ENCODE measurements at regions not wholly inside any gene's neighbourhood (a gene's known extent, or its start where the extent isn't known, plus 50 kb on each side); places are given as distances from the start of the nearest gene placed in this dataset.
"Not testable (repeated sequence)": the region's sequence is repeated elsewhere in the genome, so short reads cannot be mapped to it uniquely, and the experiment has no call there.

DNA sequence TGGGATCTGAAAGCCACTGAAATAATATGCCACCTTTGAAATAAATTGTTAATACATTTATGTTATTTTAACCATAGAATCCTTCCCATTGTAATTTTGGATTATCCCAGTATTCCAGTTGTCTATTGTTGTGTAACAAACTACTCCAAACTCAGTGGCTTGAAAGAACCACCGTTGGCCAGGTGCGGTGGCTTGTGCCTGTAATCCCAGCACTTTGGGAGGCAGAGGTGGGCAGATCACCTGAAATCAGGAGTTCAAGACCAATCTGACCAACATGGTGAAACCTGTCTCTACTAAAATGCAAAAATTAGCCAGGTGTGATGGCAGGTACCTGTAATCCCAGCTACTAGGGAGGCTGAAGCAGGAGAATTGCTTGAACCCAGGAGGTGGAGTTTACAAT, 217.6 kb downstream of the IRX2 start:
- CTCF ChIA-PET; H3K36me3 Mint-ChIP-seq (ENCODE audit: low read depth); H3K4me1 Mint-ChIP-seq (ENCODE audit: low read depth); ATAC-seq; H3K27me3 Mint-ChIP-seq (ENCODE audit: low read depth); DNase-seq; H3K27ac Mint-ChIP-seq; H3K4me3 Mint-ChIP-seq; H3K9me3 Mint-ChIP-seq (ENCODE audit: insufficient read depth); POLR2A ChIA-PET: not testable (repeated sequence)

DNA sequence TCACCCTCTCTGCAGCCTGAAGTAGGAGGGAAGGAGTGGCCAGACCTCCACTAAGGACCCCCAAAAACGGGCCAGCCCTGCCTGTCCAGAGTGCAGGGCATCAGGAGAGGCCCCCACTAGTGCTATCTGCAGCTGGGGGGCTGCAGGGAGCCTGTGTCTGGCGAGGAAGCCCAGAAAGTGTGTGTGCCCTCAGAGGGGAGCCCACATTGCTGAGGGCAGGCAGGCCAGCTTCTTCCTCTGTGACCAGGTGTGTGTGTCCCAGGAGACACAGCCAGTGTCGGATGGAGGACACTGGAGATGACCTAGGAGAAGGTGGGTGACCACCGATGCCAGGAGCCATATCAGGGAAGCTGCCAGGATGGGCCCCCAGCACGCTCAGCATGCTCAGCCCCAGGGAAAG, 218.7 kb downstream of the IRX2 start:
- no peaks in the 10 kb centered on the region for H3K4me1 Mint-ChIP-seq (ENCODE audit: low read depth)
- H3K27me3 Mint-ChIP-seq (ENCODE audit: low read depth): peaks cover 2% of the 10 kb centered on the region
- no peak for ATAC-seq
- no peak for DNase-seq
- H3K36me3 Mint-ChIP-seq (ENCODE audit: low read depth): no peaks in the 10 kb centered on the region
- ChIA-PET POLR2A (no interaction called here), CTCF (no interaction called here)
- H3K4me3 Mint-ChIP-seq: no peak overlapping the region
- H3K27ac Mint-ChIP-seq: no peak overlapping the region
- H3K9me3 Mint-ChIP-seq (ENCODE audit: insufficient read depth): no peaks in the 10 kb centered on the region

DNA sequence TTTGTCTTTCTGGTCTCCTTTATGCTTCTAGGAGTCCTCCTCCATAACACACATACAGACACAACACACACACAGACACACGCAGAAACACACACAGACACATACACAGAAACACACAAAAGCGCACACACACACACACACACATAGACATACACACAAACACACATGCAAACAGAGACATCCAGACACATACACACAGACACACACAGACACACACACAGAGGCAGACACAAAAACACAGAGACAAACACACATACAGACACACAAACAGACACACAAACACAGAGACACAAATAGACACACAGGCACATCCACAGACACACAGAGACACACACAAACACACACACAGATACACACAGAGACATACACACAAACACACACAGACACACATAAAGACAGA, 220.2 kb downstream of the IRX2 start:
- H3K36me3 Mint-ChIP-seq (ENCODE audit: low read depth): no peaks in the 10 kb centered on the region
- ChIA-PET CTCF (no interaction called here), POLR2A (no interaction called here)
- no peaks in the 10 kb centered on the region for H3K9me3 Mint-ChIP-seq (ENCODE audit: insufficient read depth)
- DNase-seq: no peak
- H3K27me3 Mint-ChIP-seq (ENCODE audit: low read depth): no peaks in the 10 kb centered on the region
- no peak for ATAC-seq
- H3K27ac Mint-ChIP-seq: no peak overlapping the region
- H3K4me3 Mint-ChIP-seq: no peak overlapping the region
- no peaks in the 10 kb centered on the region for H3K4me1 Mint-ChIP-seq (ENCODE audit: low read depth)

DNA sequence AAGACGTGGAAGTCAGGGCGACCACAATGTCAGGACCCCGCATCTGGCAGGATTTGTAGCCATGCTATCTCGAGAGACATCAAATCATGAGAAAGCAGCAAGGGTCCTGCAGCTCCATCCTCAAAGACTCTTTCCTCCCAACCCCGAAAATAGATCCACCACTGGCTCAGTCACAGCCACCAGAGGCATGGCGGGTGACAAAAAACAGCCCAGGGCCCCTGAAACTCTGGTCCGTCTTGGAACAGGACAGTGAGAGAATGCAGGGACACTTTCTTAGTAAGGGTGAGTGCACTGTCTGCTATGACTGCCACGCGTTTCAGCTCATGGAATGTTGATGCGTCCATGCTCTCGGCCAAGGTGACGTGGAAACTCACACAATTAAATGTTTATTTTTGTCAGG, 220.9 kb downstream of the IRX2 start:
- no peak for ATAC-seq
- ChIA-PET POLR2A (no interaction called here), CTCF (no interaction called here)
- Mint-ChIP-seq H3K9me3 (ENCODE audit: insufficient read depth) (no peaks in the 10 kb centered on the region), H3K36me3 (ENCODE audit: low read depth) (no peaks in the 10 kb centered on the region), H3K27me3 (ENCODE audit: low read depth) (no peaks in the 10 kb centered on the region), H3K27ac (no peak overlapping the region), H3K4me3 (no peak overlapping the region), H3K4me1 (ENCODE audit: low read depth) (no peaks in the 10 kb centered on the region)
- DNase-seq: no peak

- ChIA-PET CTCF (no interaction called here), POLR2A (no interaction called here)
- H3K27me3 Mint-ChIP-seq (ENCODE audit: low read depth): no peaks in the 10 kb centered on the region
- H3K9me3 Mint-ChIP-seq (ENCODE audit: insufficient read depth): no peaks in the 10 kb centered on the region
- H3K4me3 Mint-ChIP-seq: no peak overlapping the region
- H3K4me1 Mint-ChIP-seq (ENCODE audit: low read depth): no peaks in the 10 kb centered on the region
- H3K36me3 Mint-ChIP-seq (ENCODE audit: low read depth): no peaks in the 10 kb centered on the region
- no peak overlapping the region for H3K27ac Mint-ChIP-seq
- DNase-seq (no peak), ATAC-seq (no peak)
Observed at GRCh38 chr5:2529371-2530092, 221.9 kb downstream of the IRX2 start.

- ATAC-seq: no peak
- Mint-ChIP-seq H3K27ac (no peak overlapping the region), H3K4me1 (ENCODE audit: low read depth) (no peaks in the 10 kb centered on the region), H3K27me3 (ENCODE audit: low read depth) (no peaks in the 10 kb centered on the region), H3K4me3 (no peak overlapping the region), H3K9me3 (ENCODE audit: insufficient read depth) (no peaks in the 10 kb centered on the region), H3K36me3 (ENCODE audit: low read depth) (no peaks in the 10 kb centered on the region)
- ChIA-PET POLR2A (interaction anchor here (0.6 kb wide), 1 partner anchor 1840 kb away, joined by 3 read pairs; no protein-coding TSS in a partner anchor), CTCF (no interaction called here)
- no peak for DNase-seq
Observed at GRCh38 chr5:2525351-2525750, 226.1 kb downstream of the IRX2 start.

GRCh38 chr5:2524620-2525019, 226.9 kb downstream of the IRX2 start:
- Mint-ChIP-seq H3K4me1 (ENCODE audit: low read depth) (no peaks in the 10 kb centered on the region), H3K4me3 (no peak overlapping the region), H3K9me3 (ENCODE audit: insufficient read depth) (no peaks in the 10 kb centered on the region), H3K27ac (no peak overlapping the region), H3K27me3 (ENCODE audit: low read depth) (no peaks in the 10 kb centered on the region), H3K36me3 (ENCODE audit: low read depth) (no peaks in the 10 kb centered on the region)
- no peak for DNase-seq
- ChIA-PET CTCF (no interaction called here), POLR2A (no interaction called here)
- no peak for ATAC-seq

DNA sequence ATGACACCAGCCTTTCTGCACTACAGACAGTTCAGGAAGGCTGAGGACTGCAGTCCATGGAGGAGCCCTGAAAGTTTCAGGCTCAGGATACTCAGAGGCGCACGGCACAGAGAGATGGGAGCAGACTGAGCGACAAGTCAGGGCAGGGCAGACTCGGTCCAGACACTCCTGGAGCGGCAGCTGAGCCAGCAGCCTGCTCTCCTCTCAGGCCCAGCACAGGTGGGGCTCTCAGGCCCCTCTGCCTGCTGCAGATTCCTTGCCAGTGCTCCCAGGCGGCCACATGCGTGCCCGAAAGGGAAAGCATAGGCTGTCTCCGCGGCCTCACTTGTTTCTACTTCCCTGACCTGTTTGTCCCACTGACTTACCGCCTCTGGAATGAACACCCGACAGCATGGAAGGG, 228.3 kb downstream of the IRX2 start:
- no peaks in the 10 kb centered on the region for H3K27me3 Mint-ChIP-seq (ENCODE audit: low read depth)
- H3K36me3 Mint-ChIP-seq (ENCODE audit: low read depth): no peaks in the 10 kb centered on the region
- POLR2A ChIA-PET: no interaction called here
- H3K4me3 Mint-ChIP-seq: no peak overlapping the region
- H3K27ac Mint-ChIP-seq: no peak overlapping the region
- no peak for DNase-seq
- H3K9me3 Mint-ChIP-seq (ENCODE audit: insufficient read depth): no peaks in the 10 kb centered on the region
- CTCF ChIA-PET: no interaction called here
- ATAC-seq: no peak
- H3K4me1 Mint-ChIP-seq (ENCODE audit: low read depth): no peaks in the 10 kb centered on the region

DNA sequence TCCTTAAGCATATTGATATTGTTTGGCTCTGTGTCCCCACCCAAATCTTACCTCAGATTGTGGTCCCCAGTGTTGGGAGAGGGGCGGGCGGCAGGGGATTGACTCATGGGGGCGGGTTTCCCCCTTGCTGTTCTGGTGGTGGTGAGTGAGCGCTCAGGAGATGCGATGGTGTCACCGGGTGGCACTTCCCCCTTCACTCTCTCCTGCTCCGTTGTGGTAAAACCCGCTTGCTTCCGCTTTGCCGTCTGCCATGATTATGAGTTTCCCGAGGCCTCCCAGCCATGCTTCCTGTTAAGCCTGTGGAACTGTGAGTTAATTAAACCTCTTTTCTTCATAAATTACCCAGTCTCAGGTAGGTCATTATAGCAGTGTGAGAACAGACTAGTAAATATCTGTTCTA, 229.1 kb downstream of the IRX2 start:
- Mint-ChIP-seq H3K27ac (no peak overlapping the region), H3K4me1 (ENCODE audit: low read depth) (no peaks in the 10 kb centered on the region), H3K36me3 (ENCODE audit: low read depth) (no peaks in the 10 kb centered on the region), H3K9me3 (ENCODE audit: insufficient read depth) (no peaks in the 10 kb centered on the region), H3K27me3 (ENCODE audit: low read depth) (no peaks in the 10 kb centered on the region), H3K4me3 (no peak overlapping the region)
- DNase-seq: no peak
- ATAC-seq: no peak
- CTCF ChIA-PET: no interaction called here
- POLR2A ChIA-PET: no interaction called here

GRCh38 chr5:2519153-2519552, 232.3 kb downstream of the IRX2 start:
- Mint-ChIP-seq H3K4me3 (no peak overlapping the region), H3K4me1 (ENCODE audit: low read depth) (no peaks in the 10 kb centered on the region), H3K9me3 (ENCODE audit: insufficient read depth) (no peaks in the 10 kb centered on the region), H3K36me3 (ENCODE audit: low read depth) (no peaks in the 10 kb centered on the region), H3K27ac (no peak overlapping the region), H3K27me3 (ENCODE audit: low read depth) (no peaks in the 10 kb centered on the region)
- ATAC-seq (no peak), DNase-seq (no peak)
- POLR2A ChIA-PET: no interaction called here
- CTCF ChIA-PET: no interaction called here

DNA sequence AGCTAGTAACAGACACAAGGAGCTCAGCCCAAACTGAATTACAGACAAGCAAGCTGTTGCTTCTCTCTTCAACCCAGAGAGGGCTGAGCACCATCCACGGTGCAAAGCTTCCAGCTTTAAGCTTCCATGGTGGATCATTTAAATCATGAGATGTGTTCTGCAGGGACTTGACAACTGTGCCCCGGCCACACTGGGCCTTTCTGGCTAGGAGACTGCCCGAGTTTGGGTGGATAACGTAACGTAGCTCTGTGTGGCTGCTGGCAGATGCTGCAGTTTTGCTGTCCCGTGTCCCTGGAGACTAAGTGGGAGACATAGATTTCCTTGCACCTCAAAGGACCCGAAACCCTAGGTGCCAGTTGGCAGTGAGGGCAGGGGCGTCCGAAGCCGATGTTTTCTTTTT, 234.0 kb downstream of the IRX2 start:
- no peak overlapping the region for H3K4me3 Mint-ChIP-seq
- no peaks in the 10 kb centered on the region for H3K27me3 Mint-ChIP-seq (ENCODE audit: low read depth)
- ChIA-PET CTCF (no interaction called here), POLR2A (no interaction called here)
- DNase-seq (no peak), ATAC-seq (no peak)
- no peaks in the 10 kb centered on the region for H3K9me3 Mint-ChIP-seq (ENCODE audit: insufficient read depth)
- H3K36me3 Mint-ChIP-seq (ENCODE audit: low read depth): no peaks in the 10 kb centered on the region
- H3K27ac Mint-ChIP-seq: no peak overlapping the region
- no peaks in the 10 kb centered on the region for H3K4me1 Mint-ChIP-seq (ENCODE audit: low read depth)

DNA sequence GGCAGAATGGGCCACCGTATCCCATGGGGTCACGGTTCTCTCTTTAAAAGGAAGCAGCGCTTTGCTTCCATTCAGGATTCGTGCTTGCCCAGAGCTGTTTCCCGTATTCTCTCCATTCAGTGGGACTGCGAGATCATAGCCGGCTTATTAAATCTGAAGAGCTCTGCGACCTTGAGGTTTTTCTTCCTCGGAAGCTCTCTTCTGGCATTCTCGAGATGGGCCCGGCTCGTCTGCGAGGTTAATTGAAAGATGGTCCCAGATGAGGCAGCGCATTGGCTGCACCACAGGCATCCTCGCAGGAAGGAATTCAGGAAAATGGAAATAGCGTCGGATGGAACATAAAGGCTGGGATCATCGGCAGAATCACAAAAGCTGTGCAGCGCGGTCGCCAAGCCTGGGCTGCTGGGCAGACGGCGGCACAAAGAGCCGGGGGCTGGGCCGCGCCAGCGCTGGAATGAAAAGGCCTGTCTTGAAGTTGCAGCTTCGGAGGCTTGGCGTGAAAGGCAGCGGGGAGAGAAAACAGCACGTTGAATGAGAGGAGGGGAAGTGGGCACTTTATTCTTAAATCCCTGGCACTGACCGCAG, 236.2 kb downstream of the IRX2 start:
- ATAC-seq: no peak
- DNase-seq: no peak
- no peak overlapping the region for H3K27ac Mint-ChIP-seq
- ChIA-PET CTCF (no interaction called here), POLR2A (no interaction called here)
- no peaks in the 10 kb centered on the region for H3K4me1 Mint-ChIP-seq (ENCODE audit: low read depth)
- H3K27me3 Mint-ChIP-seq (ENCODE audit: low read depth): no peaks in the 10 kb centered on the region
- H3K36me3 Mint-ChIP-seq (ENCODE audit: low read depth): no peaks in the 10 kb centered on the region
- H3K9me3 Mint-ChIP-seq (ENCODE audit: insufficient read depth): no peaks in the 10 kb centered on the region
- no peak overlapping the region for H3K4me3 Mint-ChIP-seq

DNA sequence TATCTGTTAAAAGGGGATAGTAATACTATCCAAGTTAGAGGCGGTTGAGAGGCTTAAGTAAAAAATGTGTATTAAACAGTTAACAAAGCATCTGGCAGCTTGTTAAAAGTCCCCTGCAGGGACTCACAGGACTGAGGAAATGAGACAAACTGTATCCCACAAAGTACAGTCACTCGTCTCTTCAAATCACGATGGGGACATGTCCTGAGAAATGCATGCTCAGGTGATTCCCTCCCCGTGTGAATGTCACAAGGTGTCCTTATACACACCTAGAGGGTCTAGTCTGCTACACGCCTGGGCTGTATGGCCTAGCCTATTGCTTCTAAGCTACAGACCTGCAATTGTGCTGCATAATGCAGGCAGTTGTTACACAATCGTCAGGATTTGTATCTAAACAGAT, 237.0 kb downstream of the IRX2 start:
- ChIA-PET POLR2A (no interaction called here), CTCF (no interaction called here)
- H3K9me3 Mint-ChIP-seq (ENCODE audit: insufficient read depth): no peaks in the 10 kb centered on the region
- no peak for ATAC-seq
- DNase-seq: no peak
- no peaks in the 10 kb centered on the region for H3K27me3 Mint-ChIP-seq (ENCODE audit: low read depth)
- H3K27ac Mint-ChIP-seq: no peak overlapping the region
- no peaks in the 10 kb centered on the region for H3K36me3 Mint-ChIP-seq (ENCODE audit: low read depth)
- H3K4me3 Mint-ChIP-seq: no peak overlapping the region
- no peaks in the 10 kb centered on the region for H3K4me1 Mint-ChIP-seq (ENCODE audit: low read depth)
